GM18517 (cell line): ENCODE measurements at regions not wholly inside any gene's neighbourhood (a gene's known extent, or its start where the extent isn't known, plus 50 kb on each side); places are given as distances from the start of the nearest gene placed in this dataset.

Experiments used
- ATAC-seq: cut with Tn5 transposase; IDR thresholded peaks from one replicate; pipeline ENCODE4 v1.9.1; 2021; ENCODE audit warnings: mild to moderate bottlenecking, moderate library complexity; ENCODE audit not compliant: unreplicated experiment

GRCh38 chr6:83792846-83793245 lies 60.3 kb upstream of the RIPPLY2 start:
- ATAC-seq, result no peak

GRCh38 chr6:83781506-83781905 lies 71.7 kb upstream of the RIPPLY2 start:
- no peak for ATAC-seq

- ATAC-seq, result peak; percentile 70
These were observed 62.0 kb upstream of the SNAP91 start for GRCh38 chr6:83770910-83771309.

GRCh38 chr6:83769413-83769812 lies 60.5 kb upstream of the SNAP91 start:
- ATAC-seq, result no peak

- ATAC-seq, result peak; percentile 63
These were observed 58.1 kb upstream of the SNAP91 start for GRCh38 chr6:83767033-83767432.
